ENCODE measurements at regions not wholly inside any gene's neighbourhood (a gene's known extent, or its start where the extent isn't known, plus 50 kb on each side); places are given as distances from the start of the nearest gene placed in this dataset.

- Histone ChIP-seq H3K9me3 (replicated peaks; ENCODE audit: low read length) (no peaks in the 10 kb centered on the region), H3K4me2 (ENCODE audit: low read length) (no peak overlapping the region), H3K27me3 (ENCODE audit: control insufficient read depth, insufficient read depth, low read length) (no peaks in the 10 kb centered on the region), H3K36me3 (ENCODE audit: insufficient read depth, low read length) (no peaks in the 10 kb centered on the region), H3K9ac (ENCODE audit: low read depth, low read length) (no peak overlapping the region), H3K4me1 (ENCODE audit: control insufficient read depth, insufficient read depth, low read length) (no peaks in the 10 kb centered on the region), H3K4me3 (ENCODE audit: low read length) (no peak overlapping the region)
These were observed 111.7 kb upstream of the NR2F2 start for GRCh38 chr15:96218623-96219455.

DNA sequence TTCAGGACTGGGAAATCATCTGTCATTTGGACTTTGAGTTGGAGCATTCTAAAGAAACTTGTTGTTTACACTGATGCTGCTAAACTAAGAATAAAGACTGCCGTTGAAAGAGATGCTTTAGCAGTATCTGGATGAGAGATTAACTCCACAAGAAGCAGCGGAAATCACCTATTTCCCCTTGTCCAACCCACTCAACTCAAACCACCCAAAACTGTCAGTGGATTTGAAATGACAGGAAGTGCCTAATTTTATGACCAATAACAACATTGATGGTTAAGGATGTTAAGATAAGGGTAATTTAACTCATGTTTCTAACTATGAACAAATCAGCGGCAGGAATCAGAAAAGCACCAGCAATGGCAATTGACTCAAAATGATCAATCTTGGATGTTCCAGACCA, 110.8 kb upstream of the NR2F2 start:
- no peaks in the 10 kb centered on the region for H3K27me3 ChIP-seq (ENCODE audit: control insufficient read depth, insufficient read depth, low read length)
- no peak overlapping the region for H3K9ac ChIP-seq (ENCODE audit: low read depth, low read length)
- H3K4me3 ChIP-seq (ENCODE audit: low read length) = no peak overlapping the region
- H3K4me1 ChIP-seq (ENCODE audit: control insufficient read depth, insufficient read depth, low read length) = no peaks in the 10 kb centered on the region
- no peaks in the 10 kb centered on the region for H3K36me3 ChIP-seq (ENCODE audit: insufficient read depth, low read length)
- H3K9me3 ChIP-seq (replicated peaks; ENCODE audit: low read length) = no peaks in the 10 kb centered on the region
- H3K4me2 ChIP-seq (ENCODE audit: low read length) = no peak overlapping the region

DNA sequence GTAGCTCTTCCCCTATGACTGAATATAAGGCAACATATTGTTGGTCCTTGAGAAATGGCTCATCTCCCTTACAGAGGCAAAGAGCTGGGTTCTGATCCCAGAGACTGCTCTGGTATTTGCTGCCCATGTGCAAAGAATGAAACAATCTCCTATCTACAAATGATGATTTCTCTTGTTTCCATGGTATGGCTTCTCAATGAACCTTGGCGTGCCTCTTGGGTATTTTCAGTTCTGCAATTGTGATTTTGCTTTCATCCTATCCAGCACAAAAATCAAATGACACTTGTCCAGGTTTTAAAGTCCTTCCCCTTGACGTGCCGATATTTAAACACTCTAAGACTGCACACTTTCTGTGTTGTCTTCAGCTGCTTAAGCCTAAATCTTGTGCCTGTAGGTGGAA, 109.8 kb upstream of the NR2F2 start:
- Histone ChIP-seq H3K27me3 (ENCODE audit: control insufficient read depth, insufficient read depth, low read length) (no peaks in the 10 kb centered on the region), H3K9ac (ENCODE audit: low read depth, low read length) (no peak overlapping the region), H3K4me2 (ENCODE audit: low read length) (no peak overlapping the region), H3K4me1 (ENCODE audit: control insufficient read depth, insufficient read depth, low read length) (no peaks in the 10 kb centered on the region), H3K36me3 (ENCODE audit: insufficient read depth, low read length) (no peaks in the 10 kb centered on the region), H3K4me3 (ENCODE audit: low read length) (no peak overlapping the region), H3K9me3 (replicated peaks; ENCODE audit: low read length) (no peaks in the 10 kb centered on the region)

GRCh38 chr15:96222981-96223380, 107.5 kb upstream of the NR2F2 start:
- no peak overlapping the region for H3K9ac ChIP-seq (ENCODE audit: low read depth, low read length)

GRCh38 chr15:96223939-96224338, 106.6 kb upstream of the NR2F2 start:
- no peaks in the 10 kb centered on the region for H3K4me1 ChIP-seq (ENCODE audit: control insufficient read depth, insufficient read depth, low read length)
- no peaks in the 10 kb centered on the region for H3K9me3 ChIP-seq (replicated peaks; ENCODE audit: low read length)
- no peaks in the 10 kb centered on the region for H3K36me3 ChIP-seq (ENCODE audit: insufficient read depth, low read length)
- no peak overlapping the region for H3K4me2 ChIP-seq (ENCODE audit: low read length)
- no peak overlapping the region for H3K4me3 ChIP-seq (ENCODE audit: low read length)
- no peaks in the 10 kb centered on the region for H3K27me3 ChIP-seq (ENCODE audit: control insufficient read depth, insufficient read depth, low read length)
- no peak overlapping the region for H3K9ac ChIP-seq (ENCODE audit: low read depth, low read length)

More at GRCh38 chr15:96222981-96223380, 107.5 kb upstream of the NR2F2 start:
- Histone ChIP-seq H3K9me3 (replicated peaks; ENCODE audit: low read length) (no peaks in the 10 kb centered on the region), H3K4me2 (ENCODE audit: low read length) (no peak overlapping the region), H3K4me3 (ENCODE audit: low read length) (no peak overlapping the region), H3K36me3 (ENCODE audit: insufficient read depth, low read length) (no peaks in the 10 kb centered on the region), H3K27me3 (ENCODE audit: control insufficient read depth, insufficient read depth, low read length) (no peaks in the 10 kb centered on the region), H3K4me1 (ENCODE audit: control insufficient read depth, insufficient read depth, low read length) (no peaks in the 10 kb centered on the region)

DNA sequence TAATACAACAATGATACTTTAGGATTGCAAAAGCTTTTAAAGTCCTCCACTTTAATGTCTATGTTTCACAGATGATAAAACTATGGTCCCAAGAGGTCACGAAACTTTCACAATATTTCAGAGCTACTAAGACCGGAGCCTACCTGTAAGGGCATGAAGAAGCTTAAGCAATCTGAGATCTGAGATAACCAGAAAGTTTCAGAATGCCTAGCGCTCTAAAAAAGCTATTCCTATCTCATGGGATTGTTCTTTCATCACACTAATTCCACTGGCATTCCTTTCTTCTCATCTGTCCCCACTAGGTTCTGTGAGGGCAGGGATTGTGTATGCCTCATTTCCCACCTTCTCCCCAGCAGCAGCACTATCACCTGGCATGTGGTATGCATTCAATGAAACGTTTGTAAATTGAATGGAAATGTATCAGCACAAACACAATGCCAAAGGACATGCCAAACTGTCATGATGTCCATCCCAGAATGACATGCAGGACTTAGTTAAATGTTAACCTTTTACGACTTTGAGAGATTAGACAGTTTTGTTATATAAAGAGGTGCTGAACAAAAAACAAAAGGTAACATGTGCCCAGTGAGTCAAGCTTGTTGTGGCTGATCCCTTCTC, 104.7 kb upstream of the NR2F2 start:
- Histone ChIP-seq H3K4me2 (ENCODE audit: low read length) (no peak overlapping the region), H3K27me3 (ENCODE audit: control insufficient read depth, insufficient read depth, low read length) (no peaks in the 10 kb centered on the region), H3K4me1 (ENCODE audit: control insufficient read depth, insufficient read depth, low read length) (peaks cover 4% of the 10 kb centered on the region), H3K9ac (ENCODE audit: low read depth, low read length) (no peak overlapping the region), H3K9me3 (replicated peaks; ENCODE audit: low read length) (no peaks in the 10 kb centered on the region), H3K4me3 (ENCODE audit: low read length) (no peak overlapping the region), H3K36me3 (ENCODE audit: insufficient read depth, low read length) (no peaks in the 10 kb centered on the region)

- Histone ChIP-seq H3K9ac (ENCODE audit: low read depth, low read length) (no peak overlapping the region), H3K27me3 (ENCODE audit: control insufficient read depth, insufficient read depth, low read length) (no peaks in the 10 kb centered on the region), H3K9me3 (replicated peaks; ENCODE audit: low read length) (no peaks in the 10 kb centered on the region), H3K4me2 (ENCODE audit: low read length) (peak overlapping the region; percentile 39), H3K36me3 (ENCODE audit: insufficient read depth, low read length) (no peaks in the 10 kb centered on the region), H3K4me3 (ENCODE audit: low read length) (no peak overlapping the region), H3K4me1 (ENCODE audit: control insufficient read depth, insufficient read depth, low read length) (peaks cover 17% of the 10 kb centered on the region)
These were observed 99.8 kb upstream of the NR2F2 start for GRCh38 chr15:96230526-96231181.

- Histone ChIP-seq H3K36me3 (ENCODE audit: insufficient read depth, low read length) (no peaks in the 10 kb centered on the region), H3K4me1 (ENCODE audit: control insufficient read depth, insufficient read depth, low read length) (peaks cover 17% of the 10 kb centered on the region)
These were observed 98.2 kb upstream of the NR2F2 start for GRCh38 chr15:96232335-96232734.

DNA sequence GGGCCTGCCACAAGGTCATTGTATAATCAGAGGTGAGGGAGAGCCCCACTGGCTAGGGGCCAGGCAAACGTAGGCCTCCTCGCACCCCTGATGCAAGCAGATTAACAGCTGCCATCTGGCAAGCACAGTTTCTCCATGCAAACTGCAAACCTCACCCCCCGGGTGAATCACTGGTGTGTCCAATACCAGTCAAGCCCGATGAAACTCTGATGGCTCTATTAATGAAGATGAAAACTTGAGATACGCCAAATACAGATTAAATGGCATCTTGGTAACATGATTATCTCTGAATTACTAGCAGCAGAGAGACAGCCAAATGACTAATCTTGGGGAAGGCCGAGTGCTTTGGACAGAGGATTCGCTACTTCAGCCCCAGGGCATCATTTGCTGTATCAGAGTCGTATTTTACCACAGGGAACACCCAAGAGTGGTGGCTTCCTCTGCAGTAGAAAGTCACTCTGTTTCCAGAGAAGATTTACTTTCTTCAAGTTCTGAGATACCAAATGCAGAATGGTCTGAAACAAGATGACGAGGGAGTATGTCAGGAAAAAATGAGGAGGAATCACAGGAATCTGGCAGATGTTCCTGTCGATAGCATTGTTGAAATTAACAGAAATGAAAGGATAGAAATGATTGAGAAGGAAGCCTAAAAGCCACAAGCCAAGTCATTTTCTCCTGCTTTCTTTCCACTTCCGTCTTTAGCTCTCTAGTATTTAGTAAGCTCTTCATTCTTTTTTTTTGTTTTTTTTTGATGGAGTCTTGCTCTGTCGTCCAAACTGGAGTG, 96.2 kb upstream of the NR2F2 start:
- H3K4me2 ChIP-seq (ENCODE audit: low read length) = peak overlapping the region; percentile 2
- no peaks in the 10 kb centered on the region for H3K36me3 ChIP-seq (ENCODE audit: insufficient read depth, low read length)
- peaks cover 17% of the 10 kb centered on the region for H3K4me1 ChIP-seq (ENCODE audit: control insufficient read depth, insufficient read depth, low read length)
- H3K9ac ChIP-seq (ENCODE audit: low read depth, low read length) = no peak overlapping the region
- H3K9me3 ChIP-seq (replicated peaks; ENCODE audit: low read length) = no peaks in the 10 kb centered on the region
- no peaks in the 10 kb centered on the region for H3K27me3 ChIP-seq (ENCODE audit: control insufficient read depth, insufficient read depth, low read length)
- H3K4me3 ChIP-seq (ENCODE audit: low read length) = no peak overlapping the region

More at GRCh38 chr15:96232335-96232734, 98.2 kb upstream of the NR2F2 start:
- H3K9me3 ChIP-seq (replicated peaks; ENCODE audit: low read length) = no peaks in the 10 kb centered on the region
- no peak overlapping the region for H3K4me3 ChIP-seq (ENCODE audit: low read length)
- no peak overlapping the region for H3K4me2 ChIP-seq (ENCODE audit: low read length)
- H3K27me3 ChIP-seq (ENCODE audit: control insufficient read depth, insufficient read depth, low read length) = no peaks in the 10 kb centered on the region
- H3K9ac ChIP-seq (ENCODE audit: low read depth, low read length) = no peak overlapping the region

DNA sequence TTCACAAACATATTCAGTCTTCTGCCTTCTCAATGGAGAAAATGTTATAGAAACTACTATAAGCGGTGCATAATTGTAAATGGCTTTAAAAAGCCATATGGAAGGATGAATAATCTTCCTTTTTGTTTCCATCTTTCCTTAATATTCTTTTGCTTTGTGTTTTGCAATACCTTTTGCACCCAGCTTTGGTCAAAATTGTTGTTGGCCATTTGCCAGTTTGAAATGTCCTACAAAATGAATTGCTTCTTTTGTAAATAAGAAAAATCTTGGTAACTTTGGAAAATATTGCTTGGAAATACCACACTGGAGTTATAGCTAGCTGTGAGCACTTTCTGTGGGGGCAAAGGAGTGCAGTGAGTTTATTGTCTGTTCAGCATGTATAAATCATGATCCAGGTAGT, 93.5 kb upstream of the NR2F2 start:
- Histone ChIP-seq H3K4me2 (ENCODE audit: low read length) (no peak overlapping the region), H3K4me1 (ENCODE audit: control insufficient read depth, insufficient read depth, low read length) (peaks cover 9% of the 10 kb centered on the region), H3K4me3 (ENCODE audit: low read length) (no peak overlapping the region), H3K27me3 (ENCODE audit: control insufficient read depth, insufficient read depth, low read length) (no peaks in the 10 kb centered on the region), H3K36me3 (ENCODE audit: insufficient read depth, low read length) (no peaks in the 10 kb centered on the region), H3K9me3 (replicated peaks; ENCODE audit: low read length) (no peaks in the 10 kb centered on the region), H3K9ac (ENCODE audit: low read depth, low read length) (no peak overlapping the region)

GRCh38 chr15:96242761-96243160, 87.7 kb upstream of the NR2F2 start:
- H3K4me3 ChIP-seq (ENCODE audit: low read length) = no peak overlapping the region
- H3K9me3 ChIP-seq (replicated peaks; ENCODE audit: low read length) = no peaks in the 10 kb centered on the region
- H3K27me3 ChIP-seq (ENCODE audit: control insufficient read depth, insufficient read depth, low read length) = no peaks in the 10 kb centered on the region
- no peak overlapping the region for H3K9ac ChIP-seq (ENCODE audit: low read depth, low read length)
- no peaks in the 10 kb centered on the region for H3K4me1 ChIP-seq (ENCODE audit: control insufficient read depth, insufficient read depth, low read length)
- H3K36me3 ChIP-seq (ENCODE audit: insufficient read depth, low read length) = no peaks in the 10 kb centered on the region
- H3K4me2 ChIP-seq (ENCODE audit: low read length) = no peak overlapping the region
